ENCODE measurements at regions not wholly inside any gene's neighbourhood (a gene's known extent, or its start where the extent isn't known, plus 50 kb on each side); places are given as distances from the start of the nearest gene placed in this dataset.

DNA sequence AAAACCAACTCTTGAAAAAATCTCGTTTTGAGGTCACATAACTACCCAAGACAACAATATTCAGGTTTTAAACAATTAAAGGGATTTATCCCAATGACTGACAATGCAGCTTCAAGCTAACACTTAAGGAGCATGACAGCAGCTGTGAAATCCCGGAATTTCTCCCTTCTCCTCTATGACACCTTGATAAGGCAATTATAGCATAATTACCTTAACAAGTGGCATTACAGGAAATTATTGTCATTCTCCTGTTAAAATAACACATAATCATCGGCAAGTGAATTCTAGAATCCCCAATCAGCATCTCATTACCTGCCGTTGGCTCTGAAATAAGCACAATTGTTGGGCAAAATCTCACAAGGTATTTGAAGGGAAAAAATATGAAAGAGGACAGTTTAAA, 417.0 kb upstream of the PFKP start:
- DNase-seq (ENCODE audit: low read depth) = no peak
- TF ChIP-seq CTCF (conservative IDR thresholded peaks at IDR 0.05; ENCODE audit: low read length) = no peak
- H3K4me3 ChIP-seq (ENCODE audit: low read length) = no peak overlapping the region

- TF ChIP-seq CTCF (conservative IDR thresholded peaks at IDR 0.05; ENCODE audit: low read length) = no peak
- DNase-seq (ENCODE audit: low read depth) = no peak
- no peak overlapping the region for H3K4me3 ChIP-seq (ENCODE audit: low read length)
Observed at GRCh38 chr10:2641028-2641427, 426.3 kb upstream of the PFKP start.

GRCh38 chr10:2633630-2634029, 433.7 kb upstream of the PFKP start:
- DNase-seq (ENCODE audit: low read depth) = no peak
- no peak for TF ChIP-seq CTCF (conservative IDR thresholded peaks at IDR 0.05; ENCODE audit: low read length)
- H3K4me3 ChIP-seq (ENCODE audit: low read length) = no peak overlapping the region

GRCh38 chr10:2631557-2632205, 435.7 kb upstream of the PFKP start:
- TF ChIP-seq CTCF (conservative IDR thresholded peaks at IDR 0.05; ENCODE audit: low read length) = no peak
- DNase-seq (ENCODE audit: low read depth) = no peak
- H3K4me3 ChIP-seq (ENCODE audit: low read length) = no peak overlapping the region

DNA sequence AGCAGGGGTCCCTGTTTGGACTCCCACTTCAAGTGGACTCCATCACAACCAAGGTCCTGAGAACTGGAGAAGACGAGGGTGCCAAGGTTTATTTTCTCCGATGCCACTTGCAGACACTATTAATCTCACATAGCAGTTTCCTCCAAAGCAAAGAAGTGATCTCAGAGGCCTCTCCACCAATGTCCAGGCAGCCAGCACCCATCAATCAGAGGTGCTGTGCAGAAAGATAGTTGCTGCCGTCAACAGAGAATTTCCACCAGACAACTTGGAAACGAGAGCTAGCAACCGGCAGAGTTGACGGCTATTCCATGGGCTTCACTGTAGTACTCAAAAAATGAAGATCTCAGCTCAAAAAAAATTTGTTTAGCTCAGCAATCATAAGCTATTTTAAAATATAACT, 438.6 kb upstream of the PFKP start:
- no peak for TF ChIP-seq CTCF (conservative IDR thresholded peaks at IDR 0.05; ENCODE audit: low read length)
- H3K4me3 ChIP-seq (ENCODE audit: low read length) = no peak overlapping the region
- no peak for DNase-seq (ENCODE audit: low read depth)

GRCh38 chr10:2627969-2628368, 439.4 kb upstream of the PFKP start:
- TF ChIP-seq CTCF (conservative IDR thresholded peaks at IDR 0.05; ENCODE audit: low read length) = no peak
- no peak for DNase-seq (ENCODE audit: low read depth)
- H3K4me3 ChIP-seq (ENCODE audit: low read length) = no peak overlapping the region

DNA sequence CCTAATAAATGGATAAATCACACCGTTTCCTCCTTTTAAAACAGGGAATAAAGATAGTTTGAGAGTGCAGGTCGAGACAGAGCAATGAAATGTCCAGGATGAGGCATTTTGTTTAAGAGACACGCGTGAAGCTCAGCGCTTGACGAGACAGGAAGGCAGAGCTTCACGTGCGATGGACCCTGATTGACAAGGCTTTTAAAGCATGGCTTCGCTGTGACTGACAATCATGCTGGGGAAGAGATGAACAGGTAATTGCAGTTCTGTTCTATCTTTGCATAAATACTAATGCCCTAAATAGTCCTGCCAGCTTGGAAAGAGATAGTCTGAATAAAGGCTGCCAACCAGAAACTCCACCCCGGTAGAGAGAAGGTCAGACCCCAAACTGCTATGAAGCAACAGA, 442.3 kb upstream of the PFKP start:
- no peak for DNase-seq (ENCODE audit: low read depth)
- H3K4me3 ChIP-seq (ENCODE audit: low read length) = no peak overlapping the region
- TF ChIP-seq CTCF (conservative IDR thresholded peaks at IDR 0.05; ENCODE audit: low read length) = no peak

Data from AG10803 (cell line).